DMS114 treated with DMSO at 0.1 percent for 48 hours (cell line): ENCODE measurements at regions not wholly inside any gene's neighbourhood (a gene's known extent, or its start where the extent isn't known, plus 50 kb on each side); places are given as distances from the start of the nearest gene placed in this dataset.

ENCODE experiments used
- DNase-seq: peaks from one replicate; lab custom pipeline; 2025; ENCODE audit not compliant: unreplicated experiment; lab: John Stamatoyannopoulos, UW

- DNase-seq, result no peak
Observed at GRCh38 chr6:29884261-29884660, 56.6 kb downstream of the HLA-G start.

GRCh38 chr6:29886701-29887100 is 55.6 kb upstream of the HLA-A start:
- DNase-seq, result no peak

- no peak for DNase-seq
Observed at GRCh38 chr6:29887330-29887818, 55.0 kb upstream of the HLA-A start.

GRCh38 chr6:29887819-29888776 is 54.2 kb upstream of the HLA-A start:
- peak; percentile 9 for DNase-seq
